GM12873 (cell line): ENCODE measurements at regions not wholly inside any gene's neighbourhood (a gene's known extent, or its start where the extent isn't known, plus 50 kb on each side); places are given as distances from the start of the nearest gene placed in this dataset.

Source experiments
- CTCF ChIP-seq: IDR thresholded peaks from 2 replicates; pipeline ENCODE4 v1.5.1; 2012; ENCODE audit warnings: low read depth, mild to moderate bottlenecking, moderate library complexity, low read length, control low read depth; ENCODE audit not compliant: insufficient read depth; ENCODE audit errors: missing control alignments

- no peak for TF ChIP-seq CTCF
Measured at GRCh38 chr1:67557696-67558448, 127.1 kb upstream of the GADD45A start.

GRCh38 chr1:67558449-67559193, 126.4 kb upstream of the GADD45A start:
- no peak for TF ChIP-seq CTCF

- no peak for TF ChIP-seq CTCF
Measured at GRCh38 chr1:67559222-67559700, 125.7 kb upstream of the GADD45A start.

- TF ChIP-seq CTCF = no peak
Measured at GRCh38 chr1:67560580-67561255, 124.3 kb upstream of the GADD45A start.

GRCh38 chr1:67561704-67562113, 123.3 kb upstream of the GADD45A start:
- TF ChIP-seq CTCF = peak; percentile 87

GRCh38 chr1:67563684-67564083, 121.3 kb upstream of the GADD45A start:
- TF ChIP-seq CTCF = no peak

GRCh38 chr1:67564193-67564592, 120.8 kb upstream of the GADD45A start:
- TF ChIP-seq CTCF = no peak
